Duodenal mucosa (tissue), 2 donors: ENCODE measurements at regions not wholly inside any gene's neighbourhood (a gene's known extent, or its start where the extent isn't known, plus 50 kb on each side); places are given as distances from the start of the nearest gene placed in this dataset.

Experiments
- H3K27ac ChIP-seq: one replicate; pipeline ENCODE4 v1.7.0; 2013; ENCODE audit warnings: low read depth, low read length
- H3K27me3 ChIP-seq, 2 donors: one replicate each; pipeline ENCODE4 v1.7.0; 2013; ENCODE audit warnings: low read length in 2 of 2, control low read depth in 1 of 2; ENCODE audit not compliant: insufficient read depth in 2 of 2, control insufficient read depth in 1 of 2
- H3K36me3 ChIP-seq, 2 donors: one replicate each; pipeline ENCODE4 v1.7.0; 2013; ENCODE audit warnings: low read length in 2 of 2, control low read depth in 1 of 2; ENCODE audit not compliant: insufficient read depth in 2 of 2, control insufficient read depth in 1 of 2
- H3K4me1 ChIP-seq, 2 donors: one replicate each; pipeline ENCODE4 v1.7.0; 2013; ENCODE audit warnings: low read length in 2 of 2, control low read depth in 1 of 2; ENCODE audit not compliant: insufficient read depth in 2 of 2, control insufficient read depth in 1 of 2
- H3K4me3 ChIP-seq, 2 donors: one replicate each; pipeline ENCODE4 v1.7.0; 2013; ENCODE audit warnings: low read length in 2 of 2, low read depth in 1 of 2
- H3K9ac ChIP-seq, 2 donors: one replicate each; pipeline ENCODE4 v1.7.0; 2013; ENCODE audit warnings: low read length in 2 of 2, low read depth in 1 of 2
- H3K9me3 ChIP-seq, 2 donors: one replicate each; pipeline ENCODE4 v1.7.0; 2013; ENCODE audit warnings: low read length in 2 of 2, control low read depth in 1 of 2; ENCODE audit not compliant: control insufficient read depth in 1 of 2

- H3K9ac ChIP-seq, result no peak overlapping the region
- H3K27ac ChIP-seq, result no peak overlapping the region
- no peaks in the 10 kb centered on the region for H3K36me3 ChIP-seq
- no peak overlapping the region for H3K4me3 ChIP-seq
- peaks cover 0 to 2% of the 10 kb centered on the region in 2 donors for H3K9me3 ChIP-seq
- H3K4me1 ChIP-seq, result peaks cover 0 to 3% of the 10 kb centered on the region in 2 donors
- peaks cover 0 to 10% of the 10 kb centered on the region in 2 donors for H3K27me3 ChIP-seq
Observed at GRCh38 chr14:94893411-94894160, 123.7 kb upstream of the GSC start.

- Histone ChIP-seq H3K27ac (no peak overlapping the region), H3K27me3 (peaks cover 0 to 10% of the 10 kb centered on the region in 2 donors), H3K4me1 (peaks cover 0 to 11% of the 10 kb centered on the region in 2 donors), H3K9ac (no peak overlapping the region), H3K4me3 (no peak overlapping the region), H3K9me3 (peaks cover 0 to 2% of the 10 kb centered on the region in 2 donors), H3K36me3 (no peaks in the 10 kb centered on the region)
Observed at GRCh38 chr14:94890785-94891184, 120.9 kb upstream of the GSC start.

- peaks cover 0 to 11% of the 10 kb centered on the region in 2 donors for H3K4me1 ChIP-seq
Observed at GRCh38 chr14:94889520-94890312, 119.8 kb upstream of the GSC start.

GRCh38 chr14:94888121-94888520 lies 118.2 kb upstream of the GSC start:
- H3K4me3 ChIP-seq, result peak overlapping the region; percentile 50 to 53
- H3K4me1 ChIP-seq, result peaks cover 0 to 11% of the 10 kb centered on the region in 2 donors
- peaks cover 0 to 10% of the 10 kb centered on the region in 2 donors for H3K27me3 ChIP-seq
- no peaks in the 10 kb centered on the region for H3K36me3 ChIP-seq
- H3K9ac ChIP-seq, result peak overlapping the region; percentile 60 to 61
- no peaks in the 10 kb centered on the region for H3K9me3 ChIP-seq
- H3K27ac ChIP-seq, result no peak overlapping the region

More at GRCh38 chr14:94889520-94890312, 119.8 kb upstream of the GSC start:
- no peak overlapping the region for H3K27ac ChIP-seq
- no peak overlapping the region for H3K4me3 ChIP-seq
- H3K27me3 ChIP-seq, result peaks cover 0 to 10% of the 10 kb centered on the region in 2 donors
- no peaks in the 10 kb centered on the region for H3K9me3 ChIP-seq
- H3K36me3 ChIP-seq, result no peaks in the 10 kb centered on the region
- no peak overlapping the region for H3K9ac ChIP-seq

- Histone ChIP-seq H3K36me3 (no peaks in the 10 kb centered on the region), H3K27me3 (peaks cover 0 to 10% of the 10 kb centered on the region in 2 donors), H3K27ac (no peak overlapping the region), H3K9me3 (no peaks in the 10 kb centered on the region), H3K9ac (peak overlapping the region in 1 of 2 donors; percentile 60), H3K4me1 (peaks cover 0 to 11% of the 10 kb centered on the region in 2 donors), H3K4me3 (peak overlapping the region; percentile 50 to 53)
Observed at GRCh38 chr14:94887591-94887990, 117.7 kb upstream of the GSC start.

GRCh38 chr14:94886931-94887330 lies 117.0 kb upstream of the GSC start:
- Histone ChIP-seq H3K9me3 (no peaks in the 10 kb centered on the region), H3K4me3 (no peak overlapping the region), H3K27me3 (peaks cover 0 to 10% of the 10 kb centered on the region in 2 donors), H3K4me1 (peaks cover 0 to 11% of the 10 kb centered on the region in 2 donors), H3K27ac (no peak overlapping the region), H3K9ac (no peak overlapping the region), H3K36me3 (no peaks in the 10 kb centered on the region)

GRCh38 chr14:94885481-94886155 lies 115.7 kb upstream of the GSC start:
- Histone ChIP-seq H3K27ac (no peak overlapping the region), H3K27me3 (peaks cover 0 to 3% of the 10 kb centered on the region in 2 donors), H3K4me1 (peaks cover 0 to 11% of the 10 kb centered on the region in 2 donors), H3K4me3 (no peak overlapping the region), H3K36me3 (no peaks in the 10 kb centered on the region), H3K9me3 (no peaks in the 10 kb centered on the region), H3K9ac (no peak overlapping the region)

- H3K4me3 ChIP-seq, result no peak overlapping the region
- no peak overlapping the region for H3K9ac ChIP-seq
- no peaks in the 10 kb centered on the region for H3K27me3 ChIP-seq
- peaks cover 0 to 11% of the 10 kb centered on the region in 2 donors for H3K4me1 ChIP-seq
- no peaks in the 10 kb centered on the region for H3K9me3 ChIP-seq
- H3K27ac ChIP-seq, result no peak overlapping the region
- H3K36me3 ChIP-seq, result no peaks in the 10 kb centered on the region
Observed at GRCh38 chr14:94884616-94885230, 114.8 kb upstream of the GSC start.

GRCh38 chr14:94882401-94882800 lies 112.5 kb upstream of the GSC start:
- Histone ChIP-seq H3K4me1 (no peaks in the 10 kb centered on the region), H3K27ac (no peak overlapping the region), H3K9me3 (no peaks in the 10 kb centered on the region), H3K9ac (no peak overlapping the region), H3K36me3 (no peaks in the 10 kb centered on the region), H3K4me3 (no peak overlapping the region), H3K27me3 (no peaks in the 10 kb centered on the region)
